MM.1S (cell line): ENCODE measurements at regions not wholly inside any gene's neighbourhood (a gene's known extent, or its start where the extent isn't known, plus 50 kb on each side); places are given as distances from the start of the nearest gene placed in this dataset.

Source experiments
- EZH2 ChIP-seq: fragments of 300-600 bp; sonication (generic); optimal IDR thresholded peaks from 2 replicates; pipeline ENCODE3; 2017; ENCODE audit warnings: low read depth, mild to moderate bottlenecking, antibody characterized with exemption, low read length, mixed read lengths
- EZH2phosphoT487 ChIP-seq: fragments of 300-600 bp; sonication (generic); IDR thresholded peaks from 2 replicates; pipeline ENCODE4 v1.6.1; 2018; ENCODE audit warnings: antibody characterized with exemption, low read length
- TF ChIP-seq, protein P1 (sequence below): fragments of 300-600 bp; sonication (generic); IDR thresholded peaks from 2 replicates; pipeline ENCODE4 v1.5.1; 2016; ENCODE audit warnings: antibody characterized with exemption, low read length, mixed read lengths

DNA sequence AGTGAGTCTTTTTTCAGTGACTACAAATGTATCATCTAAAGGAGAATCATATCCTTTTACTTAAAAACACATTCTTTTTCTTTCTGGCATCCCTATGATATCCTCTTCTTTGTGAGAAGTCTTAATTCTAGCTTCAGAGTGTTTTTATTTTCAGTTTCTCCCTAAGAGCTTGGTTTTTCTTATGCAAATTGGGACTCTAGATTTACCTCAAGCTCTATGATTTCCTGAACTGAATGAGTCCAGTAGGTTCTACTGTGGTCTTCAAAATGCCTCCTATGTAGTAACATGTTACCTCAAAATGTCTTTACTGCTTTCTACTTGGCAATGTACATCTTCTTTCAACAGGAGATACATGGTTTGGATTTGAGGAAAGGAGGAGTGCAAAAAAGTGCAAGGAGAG is 148.2 kb upstream of the C21orf91 start:
- TF ChIP-seq, protein P1, sequence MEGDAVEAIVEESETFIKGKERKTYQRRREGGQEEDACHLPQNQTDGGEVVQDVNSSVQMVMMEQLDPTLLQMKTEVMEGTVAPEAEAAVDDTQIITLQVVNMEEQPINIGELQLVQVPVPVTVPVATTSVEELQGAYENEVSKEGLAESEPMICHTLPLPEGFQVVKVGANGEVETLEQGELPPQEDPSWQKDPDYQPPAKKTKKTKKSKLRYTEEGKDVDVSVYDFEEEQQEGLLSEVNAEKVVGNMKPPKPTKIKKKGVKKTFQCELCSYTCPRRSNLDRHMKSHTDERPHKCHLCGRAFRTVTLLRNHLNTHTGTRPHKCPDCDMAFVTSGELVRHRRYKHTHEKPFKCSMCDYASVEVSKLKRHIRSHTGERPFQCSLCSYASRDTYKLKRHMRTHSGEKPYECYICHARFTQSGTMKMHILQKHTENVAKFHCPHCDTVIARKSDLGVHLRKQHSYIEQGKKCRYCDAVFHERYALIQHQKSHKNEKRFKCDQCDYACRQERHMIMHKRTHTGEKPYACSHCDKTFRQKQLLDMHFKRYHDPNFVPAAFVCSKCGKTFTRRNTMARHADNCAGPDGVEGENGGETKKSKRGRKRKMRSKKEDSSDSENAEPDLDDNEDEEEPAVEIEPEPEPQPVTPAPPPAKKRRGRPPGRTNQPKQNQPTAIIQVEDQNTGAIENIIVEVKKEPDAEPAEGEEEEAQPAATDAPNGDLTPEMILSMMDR, result no peak
- TF ChIP-seq EZH2 (no peak), EZH2phosphoT487 (no peak)
